ENCODE measurements at regions not wholly inside any gene's neighbourhood (a gene's known extent, or its start where the extent isn't known, plus 50 kb on each side); places are given as distances from the start of the nearest gene placed in this dataset.

GRCh38 chr3:162295323-162295983 is 798.8 kb downstream of the OTOL1 start:
- no peak for DNase-seq (ENCODE audit: low spot score)

GRCh38 chr3:162302983-162303624 is 806.5 kb downstream of the OTOL1 start:
- DNase-seq (ENCODE audit: low spot score) = no peak

- DNase-seq (ENCODE audit: low spot score) = no peak
These were observed 820.4 kb downstream of the OTOL1 start for GRCh38 chr3:162317046-162317445.

GRCh38 chr3:162328649-162329048 is 832.0 kb downstream of the OTOL1 start:
- DNase-seq (ENCODE audit: low spot score) = no peak

GRCh38 chr3:162329514-162329913 is 832.9 kb downstream of the OTOL1 start:
- DNase-seq (ENCODE audit: low spot score) = no peak

DNA sequence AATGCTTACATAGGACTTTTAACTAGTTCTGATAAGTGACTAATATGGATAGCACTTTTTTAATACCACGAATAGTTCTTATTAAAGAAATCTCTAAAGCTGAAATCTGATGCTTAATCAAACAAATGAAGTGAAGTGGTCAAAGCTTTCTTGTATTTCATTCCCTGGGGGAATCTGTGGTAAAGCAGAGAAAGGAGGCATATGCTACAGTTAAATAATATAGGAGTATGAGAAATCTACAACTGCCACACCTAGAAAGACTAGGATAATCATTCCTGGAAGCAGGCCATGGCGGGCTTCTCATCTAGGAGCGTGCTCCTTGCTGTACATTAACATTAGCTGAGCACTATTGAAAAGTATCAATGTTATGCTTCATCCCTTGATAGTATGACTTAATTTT is 835.7 kb downstream of the OTOL1 start:
- DNase-seq (ENCODE audit: low spot score) = no peak

DNA sequence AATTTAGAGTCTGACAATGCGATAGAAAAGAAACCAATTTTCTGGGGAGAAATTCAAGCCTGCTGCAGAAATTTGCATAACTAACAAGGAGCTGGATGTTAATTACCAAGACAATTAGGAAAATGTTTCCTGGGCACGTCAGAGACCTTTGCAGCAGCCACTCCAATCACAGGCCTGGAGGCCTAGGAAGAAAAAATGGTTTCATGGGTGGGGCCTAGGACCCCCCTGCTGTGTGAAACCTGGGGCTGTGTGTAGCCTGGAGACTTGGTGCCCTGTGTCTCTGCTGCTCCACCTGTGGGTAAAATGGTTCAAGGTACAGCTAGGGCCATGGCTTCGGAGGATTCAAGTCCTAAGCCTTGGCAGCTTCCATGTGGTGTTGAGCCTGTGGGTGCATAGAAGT is 837.9 kb downstream of the OTOL1 start:
- no peak for DNase-seq (ENCODE audit: low spot score)

DNA sequence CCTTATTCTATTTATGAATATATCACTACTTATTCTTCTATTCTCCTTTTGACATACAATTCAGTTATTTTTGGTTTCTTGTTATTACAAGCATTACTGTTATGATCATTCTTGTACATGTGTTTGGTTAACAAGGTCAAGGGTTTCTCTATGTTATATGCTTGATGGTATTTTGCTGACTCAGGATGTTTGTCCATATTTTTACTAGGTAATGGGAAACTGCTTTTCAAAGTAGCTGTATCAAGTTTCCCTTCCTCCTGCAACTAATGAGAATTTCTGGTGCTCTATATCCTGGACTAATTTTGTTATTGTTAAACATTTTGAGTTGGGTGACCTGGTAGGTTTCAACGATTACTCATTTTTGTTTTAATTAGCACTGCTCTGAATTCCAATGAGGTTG is 841.0 kb downstream of the OTOL1 start:
- no peak for DNase-seq (ENCODE audit: low spot score)

DNA sequence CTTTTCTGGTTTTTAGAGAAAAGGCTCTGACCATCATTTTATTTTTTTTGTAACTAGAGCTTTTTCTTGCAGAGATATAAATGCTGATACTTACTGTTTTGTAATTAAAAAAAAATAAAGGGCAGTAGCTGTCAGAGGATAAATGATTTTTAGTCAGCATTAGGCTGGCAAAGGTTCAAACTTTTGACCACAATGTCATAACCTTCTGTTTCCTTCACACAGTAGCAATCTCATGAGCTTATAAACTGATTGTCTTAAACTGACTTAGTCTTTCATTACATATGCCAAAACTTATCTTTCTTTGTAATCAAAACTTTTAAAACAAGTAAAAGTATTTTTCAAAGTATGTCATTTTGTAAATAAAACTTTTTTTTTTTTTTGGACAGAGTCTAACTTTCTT is 841.9 kb downstream of the OTOL1 start:
- DNase-seq (ENCODE audit: low spot score) = no peak

- DNase-seq (ENCODE audit: low spot score) = no peak
These were observed 852.3 kb downstream of the OTOL1 start for GRCh38 chr3:162348912-162349311.

DNA sequence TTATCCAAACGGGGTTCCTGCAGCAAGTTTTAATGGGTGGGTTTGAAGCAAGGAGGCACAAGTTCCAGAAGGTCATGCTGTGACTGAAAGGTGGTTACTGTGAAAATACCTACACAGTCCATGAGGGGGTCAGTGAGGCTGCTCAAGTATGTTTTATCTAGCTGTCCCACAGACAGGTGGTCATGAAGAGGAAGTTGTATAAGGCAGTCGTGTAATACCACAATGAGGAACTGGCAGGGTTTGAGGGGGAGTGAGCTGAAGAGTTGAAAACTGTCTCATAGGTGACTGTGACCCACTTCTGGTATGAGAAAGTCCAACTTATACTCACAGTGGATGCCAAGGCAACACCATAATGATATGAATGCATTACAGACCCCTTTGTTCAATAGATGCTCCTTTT is 856.8 kb downstream of the OTOL1 start:
- DNase-seq (ENCODE audit: low spot score) = no peak

- DNase-seq (ENCODE audit: low spot score) = no peak
These were observed 857.7 kb downstream of the OTOL1 start for GRCh38 chr3:162354356-162354755.

- DNase-seq (ENCODE audit: low spot score) = no peak
These were observed 868.6 kb downstream of the OTOL1 start for GRCh38 chr3:162365066-162365719.

DNA sequence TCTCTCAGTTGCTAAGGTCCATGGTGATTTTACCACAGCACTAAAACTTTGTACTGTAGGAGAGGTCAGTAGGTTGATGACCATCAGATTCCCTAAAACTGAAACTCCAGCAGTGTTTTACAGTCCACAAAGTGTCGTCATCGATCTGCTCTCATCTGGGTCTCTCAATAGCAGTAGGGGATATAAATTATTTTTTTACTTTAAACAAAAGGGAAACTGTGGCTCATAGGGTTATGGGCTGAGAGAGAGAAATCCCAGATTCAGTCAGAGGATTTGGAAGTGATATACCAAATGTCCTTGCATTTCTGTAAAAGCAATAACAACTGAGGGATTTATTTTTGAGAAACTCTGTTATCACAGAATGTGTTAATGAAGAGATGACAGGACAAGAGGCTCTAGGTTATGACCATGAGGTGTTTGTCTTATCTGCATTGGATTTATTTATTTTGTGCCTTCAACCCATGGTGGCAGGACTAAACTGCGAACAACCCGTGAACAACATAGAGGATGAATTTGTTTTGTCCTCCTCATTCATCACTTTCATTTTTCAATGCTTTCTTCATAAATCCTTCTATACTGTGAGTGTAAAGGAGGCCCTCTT is 869.7 kb downstream of the OTOL1 start:
- DNase-seq (ENCODE audit: low spot score) = no peak

GRCh38 chr3:162367429-162368260 is 871.0 kb downstream of the OTOL1 start:
- no peak for DNase-seq (ENCODE audit: low spot score)

GRCh38 chr3:162368417-162368816 is 871.8 kb downstream of the OTOL1 start:
- DNase-seq (ENCODE audit: low spot score) = no peak

DNA sequence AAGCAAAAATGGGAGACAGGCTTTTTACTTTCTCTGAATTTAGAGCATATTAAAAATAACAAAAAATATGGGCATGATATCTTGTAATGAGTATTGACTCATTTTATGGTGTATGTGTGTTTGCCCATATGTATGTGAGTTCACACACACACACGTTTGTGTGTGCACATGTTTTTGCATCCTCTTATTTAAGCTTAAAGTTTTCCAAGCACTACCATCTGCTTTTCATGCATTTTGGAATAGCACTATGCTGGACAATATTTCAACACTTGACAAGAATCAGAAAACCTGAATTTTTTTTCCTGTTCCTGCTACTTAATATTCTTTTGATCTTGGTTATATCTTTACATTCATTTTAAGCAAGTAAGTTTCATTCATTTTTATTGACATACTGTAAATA is 872.7 kb downstream of the OTOL1 start:
- DNase-seq (ENCODE audit: low spot score) = no peak

GRCh38 chr3:162370141-162370540 is 873.5 kb downstream of the OTOL1 start:
- DNase-seq (ENCODE audit: low spot score) = no peak

- no peak for DNase-seq (ENCODE audit: low spot score)
These were observed 880.2 kb downstream of the OTOL1 start for GRCh38 chr3:162376761-162377160.

DNA sequence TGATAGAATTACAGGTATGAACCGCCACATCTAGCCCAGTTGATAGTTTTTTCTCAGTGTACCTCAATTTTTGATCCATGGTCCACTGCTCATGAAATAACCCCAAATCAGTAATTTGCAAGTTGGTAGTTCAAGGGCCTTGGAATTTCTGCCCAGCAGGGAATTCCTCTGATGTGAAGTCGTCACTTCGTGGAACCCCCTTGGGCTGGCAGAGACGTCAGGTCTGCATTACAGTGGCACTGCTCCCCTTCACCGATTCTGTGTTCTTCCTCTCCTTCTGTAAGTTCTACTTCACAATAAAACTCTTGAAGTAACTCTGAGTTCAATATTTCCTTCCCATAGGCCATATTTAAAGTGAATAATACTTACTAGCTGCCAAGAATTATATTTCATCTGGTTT is 881.0 kb downstream of the OTOL1 start:
- DNase-seq (ENCODE audit: low spot score) = no peak

DNA sequence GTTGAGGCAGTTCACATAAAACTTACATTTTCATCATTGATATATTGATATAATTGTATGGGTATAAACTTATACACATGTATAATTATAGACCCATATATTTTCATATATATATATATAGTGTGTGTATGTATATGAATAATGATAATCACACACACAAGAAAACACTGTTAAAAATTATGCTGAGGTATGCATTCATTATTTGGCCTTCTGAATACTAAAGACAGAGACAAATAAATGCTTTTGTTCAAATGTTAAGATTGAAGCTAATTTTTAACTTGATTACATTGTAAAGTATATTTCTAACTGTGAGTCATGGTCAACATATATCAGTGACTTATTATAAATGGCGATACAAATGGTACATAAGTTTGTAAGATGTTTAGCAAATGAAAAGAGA is 888.8 kb downstream of the OTOL1 start:
- no peak for DNase-seq (ENCODE audit: low spot score)

- DNase-seq (ENCODE audit: low spot score) = no peak
These were observed 894.3 kb downstream of the OTOL1 start for GRCh38 chr3:162390891-162391290.

All from mucosa of gallbladder (tissue), 1 donor.